HL-60 (cell line): ENCODE measurements at regions not wholly inside any gene's neighbourhood (a gene's known extent, or its start where the extent isn't known, plus 50 kb on each side); places are given as distances from the start of the nearest gene placed in this dataset.

Experiments
- DNase-seq, 2 experiments: peaks; one replicate each; pipeline ENCODE4 v3.0.0-alpha.2; 2010 to 2020; ENCODE audit warnings: low read depth in 1 of 2, low spot score in 1 of 2
- H3K27ac ChIP-seq: fragments of 250-450 bp; sonication (Bioruptor Pico); replicated peaks from 2 replicates; pipeline ENCODE4 v1.5.1; 2020; ENCODE audit warnings: mild to moderate bottlenecking, moderate library complexity
- H3K27me3 ChIP-seq: fragments of 250-450 bp; sonication (Bioruptor Pico); 2 replicates; pipeline ENCODE4 v1.5.1; 2021; ENCODE audit warnings: mild to moderate bottlenecking, moderate library complexity; ENCODE audit not compliant: insufficient read depth, poor library complexity, severe bottlenecking
- H3K4me3 ChIP-seq: replicated peaks from 2 replicates; pipeline ENCODE4 v1.5.1; 2011; ENCODE audit warnings: mild to moderate bottlenecking, control low read depth, low read length; ENCODE audit not compliant: insufficient read depth
- GABPA ChIP-seq: IDR thresholded peaks from 2 replicates; pipeline ENCODE4 v1.6.1; 2012; ENCODE audit warnings: low read depth
- POLR2AphosphoS5 ChIP-seq: IDR thresholded peaks from 2 replicates; pipeline ENCODE4 v1.6.1; 2012; ENCODE audit warnings: low read depth
- SPI1 ChIP-seq: IDR thresholded peaks from 2 replicates; pipeline ENCODE4 v1.6.1; 2012; ENCODE audit warnings: low read depth, mild to moderate bottlenecking, borderline replicate concordance
- TF ChIP-seq, protein P1 (sequence below): IDR thresholded peaks from one replicate; pipeline ENCODE4 v1.5.1; 2011; ENCODE audit warnings: low read length, control low read depth, inconsistent platforms; ENCODE audit not compliant: insufficient read depth
- TF ChIP-seq, protein P2 (sequence below): IDR thresholded peaks from 2 replicates; pipeline ENCODE4 v1.6.1; 2012; ENCODE audit warnings: low read depth; ENCODE audit not compliant: insufficient replicate concordance

DNA sequence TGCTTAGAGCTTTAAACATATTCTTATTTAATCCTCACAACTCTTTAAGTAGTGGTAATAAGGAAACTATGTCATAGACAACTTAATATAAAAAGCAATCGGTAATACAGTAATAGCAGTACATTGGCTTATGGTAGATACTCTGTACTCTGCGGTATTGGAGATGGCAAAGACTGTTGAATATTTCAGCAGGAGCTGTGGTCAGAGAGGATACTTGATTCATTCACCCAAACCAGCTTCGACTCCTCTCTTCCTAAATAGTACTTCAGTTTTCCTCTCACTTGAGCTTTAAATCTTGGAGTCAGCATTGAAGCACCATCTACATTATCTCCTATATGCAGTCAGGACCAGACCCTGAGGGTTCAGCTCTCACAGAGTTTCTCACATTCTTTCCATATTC, 169.3 kb downstream of the CYB561 start:
- Histone ChIP-seq H3K27ac (no peak overlapping the region), H3K4me3 (no peak overlapping the region), H3K27me3 (no peaks in the 10 kb centered on the region)
- DNase-seq, result no peak
- TF ChIP-seq, protein P1, sequence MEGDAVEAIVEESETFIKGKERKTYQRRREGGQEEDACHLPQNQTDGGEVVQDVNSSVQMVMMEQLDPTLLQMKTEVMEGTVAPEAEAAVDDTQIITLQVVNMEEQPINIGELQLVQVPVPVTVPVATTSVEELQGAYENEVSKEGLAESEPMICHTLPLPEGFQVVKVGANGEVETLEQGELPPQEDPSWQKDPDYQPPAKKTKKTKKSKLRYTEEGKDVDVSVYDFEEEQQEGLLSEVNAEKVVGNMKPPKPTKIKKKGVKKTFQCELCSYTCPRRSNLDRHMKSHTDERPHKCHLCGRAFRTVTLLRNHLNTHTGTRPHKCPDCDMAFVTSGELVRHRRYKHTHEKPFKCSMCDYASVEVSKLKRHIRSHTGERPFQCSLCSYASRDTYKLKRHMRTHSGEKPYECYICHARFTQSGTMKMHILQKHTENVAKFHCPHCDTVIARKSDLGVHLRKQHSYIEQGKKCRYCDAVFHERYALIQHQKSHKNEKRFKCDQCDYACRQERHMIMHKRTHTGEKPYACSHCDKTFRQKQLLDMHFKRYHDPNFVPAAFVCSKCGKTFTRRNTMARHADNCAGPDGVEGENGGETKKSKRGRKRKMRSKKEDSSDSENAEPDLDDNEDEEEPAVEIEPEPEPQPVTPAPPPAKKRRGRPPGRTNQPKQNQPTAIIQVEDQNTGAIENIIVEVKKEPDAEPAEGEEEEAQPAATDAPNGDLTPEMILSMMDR, result no peak
- TF ChIP-seq SPI1, result no peak
- TF ChIP-seq GABPA, result no peak
- no peak for TF ChIP-seq POLR2AphosphoS5
- TF ChIP-seq, protein P2, sequence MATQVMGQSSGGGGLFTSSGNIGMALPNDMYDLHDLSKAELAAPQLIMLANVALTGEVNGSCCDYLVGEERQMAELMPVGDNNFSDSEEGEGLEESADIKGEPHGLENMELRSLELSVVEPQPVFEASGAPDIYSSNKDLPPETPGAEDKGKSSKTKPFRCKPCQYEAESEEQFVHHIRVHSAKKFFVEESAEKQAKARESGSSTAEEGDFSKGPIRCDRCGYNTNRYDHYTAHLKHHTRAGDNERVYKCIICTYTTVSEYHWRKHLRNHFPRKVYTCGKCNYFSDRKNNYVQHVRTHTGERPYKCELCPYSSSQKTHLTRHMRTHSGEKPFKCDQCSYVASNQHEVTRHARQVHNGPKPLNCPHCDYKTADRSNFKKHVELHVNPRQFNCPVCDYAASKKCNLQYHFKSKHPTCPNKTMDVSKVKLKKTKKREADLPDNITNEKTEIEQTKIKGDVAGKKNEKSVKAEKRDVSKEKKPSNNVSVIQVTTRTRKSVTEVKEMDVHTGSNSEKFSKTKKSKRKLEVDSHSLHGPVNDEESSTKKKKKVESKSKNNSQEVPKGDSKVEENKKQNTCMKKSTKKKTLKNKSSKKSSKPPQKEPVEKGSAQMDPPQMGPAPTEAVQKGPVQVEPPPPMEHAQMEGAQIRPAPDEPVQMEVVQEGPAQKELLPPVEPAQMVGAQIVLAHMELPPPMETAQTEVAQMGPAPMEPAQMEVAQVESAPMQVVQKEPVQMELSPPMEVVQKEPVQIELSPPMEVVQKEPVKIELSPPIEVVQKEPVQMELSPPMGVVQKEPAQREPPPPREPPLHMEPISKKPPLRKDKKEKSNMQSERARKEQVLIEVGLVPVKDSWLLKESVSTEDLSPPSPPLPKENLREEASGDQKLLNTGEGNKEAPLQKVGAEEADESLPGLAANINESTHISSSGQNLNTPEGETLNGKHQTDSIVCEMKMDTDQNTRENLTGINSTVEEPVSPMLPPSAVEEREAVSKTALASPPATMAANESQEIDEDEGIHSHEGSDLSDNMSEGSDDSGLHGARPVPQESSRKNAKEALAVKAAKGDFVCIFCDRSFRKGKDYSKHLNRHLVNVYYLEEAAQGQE, result no peak

DNA sequence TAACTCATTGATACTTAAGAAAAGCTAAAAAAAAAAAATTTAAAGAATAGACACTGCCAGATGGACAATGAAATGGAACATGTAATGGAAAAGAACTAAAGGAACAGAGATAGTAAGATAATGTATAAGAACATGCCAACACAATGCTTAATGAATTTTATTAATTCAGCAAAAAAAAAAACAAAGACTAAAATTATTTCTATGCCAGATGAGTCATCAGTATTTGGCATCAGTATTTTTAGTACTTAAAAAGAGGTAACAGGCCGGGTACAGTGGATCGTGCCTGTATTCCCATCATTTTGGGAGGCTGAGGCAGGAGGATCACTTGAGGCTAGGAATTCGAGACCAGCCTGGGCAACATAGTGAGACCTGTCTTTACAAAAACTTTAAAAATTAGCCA, 168.5 kb downstream of the CYB561 start:
- Histone ChIP-seq H3K27me3 (no peaks in the 10 kb centered on the region), H3K27ac (no peak overlapping the region), H3K4me3 (no peak overlapping the region)
- DNase-seq, result no peak
- TF ChIP-seq, protein P1, result no peak
- TF ChIP-seq SPI1, result no peak
- TF ChIP-seq, protein P2, result no peak
- no peak for TF ChIP-seq GABPA
- no peak for TF ChIP-seq POLR2AphosphoS5

DNA sequence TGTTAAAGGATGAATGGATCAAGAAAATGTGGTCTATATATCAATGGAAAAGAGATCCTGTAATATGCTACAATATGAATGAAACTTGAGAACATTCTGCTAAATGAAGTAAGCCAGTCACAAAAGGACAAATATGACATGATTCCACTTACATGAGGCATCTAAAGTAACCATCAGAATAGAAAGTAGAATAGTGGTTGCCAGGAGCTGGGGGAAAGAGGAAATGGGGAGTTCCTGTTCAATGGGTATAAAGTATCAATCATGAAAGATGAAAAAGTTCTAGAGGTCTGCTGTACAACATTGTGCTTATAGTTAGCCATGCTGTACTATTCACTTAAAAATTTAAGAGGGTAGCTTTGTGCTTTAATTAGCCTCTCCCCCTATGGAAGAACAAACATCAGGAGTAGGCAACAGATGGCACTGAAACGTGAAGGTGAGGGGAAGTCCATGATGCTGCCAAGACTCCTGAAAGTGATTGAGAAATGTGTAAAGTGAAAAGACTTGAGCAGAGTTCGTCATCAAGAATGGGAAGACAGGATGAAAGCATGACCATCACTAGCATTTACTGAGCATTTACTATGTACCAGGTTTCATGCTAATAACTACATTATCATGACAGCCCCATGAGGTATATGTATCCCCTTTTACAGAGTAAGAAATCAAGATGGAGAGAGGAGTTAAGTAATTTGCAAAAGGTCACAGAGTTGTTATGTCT, 167.2 kb downstream of the CYB561 start:
- no peak overlapping the region for H3K4me3 ChIP-seq
- DNase-seq, result no peak
- H3K27ac ChIP-seq, result no peak overlapping the region

More for the DNA sequence above, 167.2 kb downstream of the CYB561 start:
- no peak for TF ChIP-seq SPI1
- TF ChIP-seq, protein P1, result no peak
- H3K27me3 ChIP-seq, result no peaks in the 10 kb centered on the region
